Endodermal cell (in vitro differentiated cells): ENCODE measurements at regions not wholly inside any gene's neighbourhood (a gene's known extent, or its start where the extent isn't known, plus 50 kb on each side); places are given as distances from the start of the nearest gene placed in this dataset.

Experiments used
- DNase-seq: peaks from one replicate; pipeline ENCODE4 v3.0.0-alpha.2; 2017
- H3K27ac ChIP-seq: 2 replicates; pipeline ENCODE4 v1.5.1; 2013; ENCODE audit warnings: mild to moderate bottlenecking, low read depth, low read length, moderate library complexity
- H3K27me3 ChIP-seq: 2 replicates; pipeline ENCODE4 v1.6.1; 2013; ENCODE audit warnings: mild to moderate bottlenecking, low read length, moderate library complexity; ENCODE audit not compliant: insufficient read depth, control insufficient read depth, poor library complexity, severe bottlenecking
- H3K36me3 ChIP-seq: 2 replicates; pipeline ENCODE4 v1.7.0; 2013; ENCODE audit warnings: mild to moderate bottlenecking, low read length, moderate library complexity; ENCODE audit not compliant: control insufficient read depth, insufficient read depth
- H3K4me1 ChIP-seq: one replicate; pipeline ENCODE4 v1.7.0; 2013; ENCODE audit warnings: low read length; ENCODE audit not compliant: control insufficient read depth, insufficient read depth
- H3K4me3 ChIP-seq: 2 replicates; pipeline ENCODE4 v1.5.1; 2013; ENCODE audit warnings: mild to moderate bottlenecking, low read length, moderate library complexity
- H3K9ac ChIP-seq: 2 replicates; pipeline ENCODE4 v1.6.1; 2013; ENCODE audit warnings: mild to moderate bottlenecking, low read length, moderate library complexity; ENCODE audit not compliant: poor library complexity, severe bottlenecking; ENCODE audit errors: extremely low read depth
- H3K9me3 ChIP-seq: 2 replicates; pipeline ENCODE4 v1.6.1; 2013; ENCODE audit warnings: mild to moderate bottlenecking, low read length, moderate library complexity; ENCODE audit not compliant: control insufficient read depth
- H3K27ac Mint-ChIP-seq: 2 replicates; pipeline ENCODE4 v1.8.0; 2020; ENCODE audit warnings: mixed read lengths
- H3K27me3 Mint-ChIP-seq: 2 replicates; pipeline ENCODE4 v1.8.0; 2021; ENCODE audit warnings: mild to moderate bottlenecking, mixed read lengths; ENCODE audit not compliant: insufficient read depth
- H3K36me3 Mint-ChIP-seq: 2 replicates; pipeline ENCODE4 v1.8.0; 2020; ENCODE audit warnings: low read depth, mixed read lengths
- H3K4me1 Mint-ChIP-seq: 2 replicates; pipeline ENCODE4 v1.8.0; 2020; ENCODE audit warnings: mixed read lengths
- H3K4me3 Mint-ChIP-seq: 2 replicates; pipeline ENCODE4 v1.8.0; 2020; ENCODE audit warnings: mild to moderate bottlenecking, moderate library complexity, mixed read lengths
- H3K9me3 Mint-ChIP-seq: 2 replicates; pipeline ENCODE4 v1.8.0; 2020; ENCODE audit warnings: mild to moderate bottlenecking, mixed read lengths
- CTCF ChIP-seq: fragments of 200-600 bp; sonication (generic); conservative IDR thresholded peaks from 2 replicates; pipeline ENCODE4 v1.5.0; 2021; ENCODE audit warnings: antibody characterized with exemption, mild to moderate bottlenecking
- WGBS, 2 experiments: methylation state at CpG; one replicate each; pipeline versions ENCODE4 v1.1.5 to v1.1.7; 2013; ENCODE audit warnings: missing lambda C conversion rate in 2 of 2, mixed read lengths in 1 of 2; ENCODE audit not compliant: insufficient coverage in 1 of 2, insufficient read length in 1 of 2; 5-methylcytosine and 5-hydroxymethylcytosine counted together

- Mint-ChIP-seq H3K36me3 (no peaks in the 10 kb centered on the region), H3K4me1 (no peaks in the 10 kb centered on the region), H3K9me3 (no peaks in the 10 kb centered on the region), H3K27me3 (no peaks in the 10 kb centered on the region), H3K4me3 (no peak overlapping the region), H3K27ac (no peak overlapping the region)
- H3K9ac ChIP-seq: no peak overlapping the region
- H3K4me3 ChIP-seq: no peak overlapping the region
- WGBS, 2 experiments: 87 to 93% methylated on average over 2 to 5 of the region's 6 CpGs
- no peaks in the 10 kb centered on the region for H3K27me3 ChIP-seq
- H3K27ac ChIP-seq: no peak overlapping the region
- no peaks in the 10 kb centered on the region for H3K4me1 ChIP-seq
- TF ChIP-seq CTCF: no peak
- H3K36me3 ChIP-seq: no peaks in the 10 kb centered on the region
- peak; percentile 79 for DNase-seq
- H3K9me3 ChIP-seq: no peaks in the 10 kb centered on the region
Measured at GRCh38 chr10:129365767-129366402, 101.2 kb upstream of the MGMT start.

- H3K27ac Mint-ChIP-seq: no peak overlapping the region
- H3K4me3 Mint-ChIP-seq: no peak overlapping the region
- no peaks in the 10 kb centered on the region for H3K9me3 ChIP-seq
- no peaks in the 10 kb centered on the region for H3K4me1 Mint-ChIP-seq
- no peak for TF ChIP-seq CTCF
- H3K9me3 Mint-ChIP-seq: no peaks in the 10 kb centered on the region
- no peaks in the 10 kb centered on the region for H3K27me3 ChIP-seq
- WGBS, 2 experiments: 89 to 100% methylated on average over 2 to 3 of the region's 3 CpGs
- H3K4me3 ChIP-seq: no peak overlapping the region
- DNase-seq: no peak
- H3K4me1 ChIP-seq: no peaks in the 10 kb centered on the region
- no peaks in the 10 kb centered on the region for H3K36me3 Mint-ChIP-seq
- H3K27ac ChIP-seq: no peak overlapping the region
- no peaks in the 10 kb centered on the region for H3K27me3 Mint-ChIP-seq
- H3K36me3 ChIP-seq: no peaks in the 10 kb centered on the region
- H3K9ac ChIP-seq: no peak overlapping the region
Measured at GRCh38 chr10:129366450-129366849, 100.6 kb upstream of the MGMT start.

GRCh38 chr10:129369566-129369965, 97.5 kb upstream of the MGMT start:
- Histone ChIP-seq H3K27ac (no peak overlapping the region), H3K9me3 (no peaks in the 10 kb centered on the region), H3K4me1 (no peaks in the 10 kb centered on the region), H3K36me3 (no peaks in the 10 kb centered on the region), H3K27me3 (no peaks in the 10 kb centered on the region), H3K9ac (no peak overlapping the region), H3K4me3 (no peak overlapping the region)
- no peak for DNase-seq
- Mint-ChIP-seq H3K27ac (no peak overlapping the region), H3K4me3 (no peak overlapping the region), H3K9me3 (no peaks in the 10 kb centered on the region), H3K4me1 (no peaks in the 10 kb centered on the region), H3K27me3 (no peaks in the 10 kb centered on the region), H3K36me3 (no peaks in the 10 kb centered on the region)
- WGBS, 2 experiments: 69 to 77% methylated on average over 6 to 10 of the region's 10 CpGs
- TF ChIP-seq CTCF: no peak
